ENCODE measurements at regions not wholly inside any gene's neighbourhood (a gene's known extent, or its start where the extent isn't known, plus 50 kb on each side); places are given as distances from the start of the nearest gene placed in this dataset.
"Not testable (repeated sequence)": the region's sequence is repeated elsewhere in the genome, so short reads cannot be mapped to it uniquely, and the experiment has no call there.

- DNase-seq = no peak
Measured at GRCh38 chr2:129188451-129188850, 791.0 kb upstream of the RAB6C start.

DNA sequence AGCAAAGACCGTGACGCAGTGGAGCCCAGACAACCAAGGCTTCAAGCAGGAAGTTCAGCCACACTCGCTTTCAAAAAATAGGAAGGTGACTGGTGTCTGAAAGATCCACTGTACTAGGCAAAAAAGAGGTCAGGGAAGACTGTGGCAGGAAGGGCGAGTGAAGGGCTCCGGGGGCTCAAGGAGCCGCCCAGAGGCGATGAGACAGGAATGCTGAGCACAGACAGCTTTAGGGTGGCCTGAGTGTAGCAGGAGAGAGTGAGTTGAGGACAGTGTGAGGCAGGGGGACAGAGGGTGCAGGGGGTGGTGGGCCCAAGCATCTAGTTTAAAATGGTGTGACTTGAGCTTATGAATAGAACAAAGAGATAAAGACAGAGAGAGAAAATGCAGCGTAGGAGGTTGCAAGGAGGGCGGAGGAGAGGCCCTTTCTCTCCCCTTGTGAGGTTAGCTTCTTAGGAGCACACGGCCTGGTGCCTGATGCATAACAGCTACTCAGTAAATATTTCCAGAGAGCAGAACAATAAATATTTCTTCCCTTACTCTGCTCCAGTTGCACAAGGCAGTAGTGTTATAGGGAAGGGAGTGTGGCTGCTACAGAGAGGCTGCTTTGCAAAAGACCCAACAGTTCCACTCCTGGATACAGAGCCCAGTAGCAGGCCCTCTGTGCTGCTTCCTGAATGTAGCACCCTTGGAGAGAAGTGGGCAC is 789.7 kb upstream of the RAB6C start:
- DNase-seq = no peak

GRCh38 chr2:129190494-129190893 is 789.0 kb upstream of the RAB6C start:
- DNase-seq = no peak

- no peak for DNase-seq
Measured at GRCh38 chr2:129191530-129191929, 787.9 kb upstream of the RAB6C start.

DNA sequence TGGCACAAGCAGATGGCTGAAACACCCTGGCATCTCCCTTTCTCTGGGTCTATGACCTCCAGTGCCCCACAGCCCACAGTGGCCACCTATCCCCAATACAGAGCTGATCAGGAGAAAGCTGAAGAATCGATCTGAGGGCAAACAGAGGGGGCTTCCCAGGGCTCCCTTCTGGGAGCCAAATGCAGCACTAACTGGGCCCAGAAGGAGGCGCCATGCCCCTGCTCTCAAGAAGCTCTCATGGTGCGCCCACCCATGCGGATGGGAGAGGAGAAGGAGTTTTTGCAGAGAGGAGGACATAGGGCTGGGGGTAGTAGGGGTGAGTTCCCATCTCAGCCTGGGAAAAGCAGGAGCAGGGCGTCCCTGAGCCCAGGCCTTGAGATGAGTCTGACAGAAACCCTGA is 787.3 kb upstream of the RAB6C start:
- DNase-seq = no peak

DNA sequence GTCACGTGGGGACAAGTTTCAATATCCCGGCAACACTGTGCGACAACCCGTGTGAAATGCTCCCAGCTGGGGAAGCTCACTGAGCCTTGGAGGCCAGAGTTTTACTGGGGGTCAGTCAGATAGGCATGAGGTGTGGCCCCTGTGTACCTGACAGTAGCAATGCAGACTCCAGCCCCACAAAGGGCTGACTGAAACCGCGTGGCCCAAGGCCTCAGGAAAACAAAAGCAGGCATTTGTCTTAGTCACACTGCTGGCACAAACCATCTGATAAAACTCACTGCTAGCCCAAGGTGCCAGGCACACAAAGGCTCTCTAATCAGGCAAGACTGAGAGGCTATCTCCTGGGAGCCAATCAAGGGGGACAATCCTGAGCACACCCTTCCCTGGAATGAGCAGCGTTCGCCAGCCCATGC is 786.6 kb upstream of the RAB6C start:
- DNase-seq = no peak

GRCh38 chr2:129193961-129194360 is 785.5 kb upstream of the RAB6C start:
- no peak for DNase-seq

DNA sequence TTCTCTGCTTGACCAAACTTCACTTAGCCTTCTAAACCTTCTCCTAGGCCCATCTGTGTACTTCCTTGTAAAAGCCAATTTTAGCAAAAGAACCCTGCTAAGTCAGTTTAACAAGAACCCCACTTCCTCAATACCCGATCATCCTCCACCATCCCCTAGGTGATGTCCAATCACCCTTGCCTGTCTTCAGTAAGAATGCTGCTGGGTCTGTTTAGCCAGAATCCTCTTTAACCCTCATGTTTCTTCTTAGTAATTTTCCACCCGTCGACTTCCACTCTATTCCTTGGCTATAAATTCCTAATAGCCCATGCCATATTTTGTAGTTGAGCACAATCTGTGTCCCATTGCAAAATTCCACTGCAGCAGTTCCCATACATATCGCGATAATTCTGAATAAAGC is 780.0 kb upstream of the RAB6C start:
- no peak for DNase-seq

- no peak for DNase-seq
Measured at GRCh38 chr2:129201696-129202095, 777.8 kb upstream of the RAB6C start.

GRCh38 chr2:129203331-129203730 is 776.1 kb upstream of the RAB6C start:
- no peak for DNase-seq

GRCh38 chr2:129204581-129204980 is 774.9 kb upstream of the RAB6C start:
- DNase-seq = not testable (repeated sequence)

GRCh38 chr2:129205176-129205575 is 774.3 kb upstream of the RAB6C start:
- DNase-seq = no peak

DNA sequence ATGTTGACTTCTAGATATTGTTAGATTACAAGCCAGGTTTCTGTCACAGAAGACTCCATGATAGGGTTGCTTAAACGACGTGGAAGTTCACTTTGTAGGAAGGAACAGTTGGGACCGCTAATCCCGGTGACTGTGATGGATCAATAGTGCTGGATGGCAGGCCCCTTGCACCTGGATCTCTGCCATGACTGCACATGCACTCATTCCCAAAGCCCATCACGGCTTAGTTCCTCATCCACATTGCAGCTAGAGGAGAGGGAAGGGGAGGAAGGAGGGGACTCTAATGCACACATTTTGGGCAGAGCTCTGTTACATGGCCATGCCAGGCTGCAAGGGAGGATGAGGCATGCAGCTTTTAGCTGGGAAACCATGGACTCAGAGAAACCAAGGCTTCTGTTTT is 773.7 kb upstream of the RAB6C start:
- no peak for DNase-seq

- no peak for DNase-seq
Measured at GRCh38 chr2:129212299-129212958, 767.0 kb upstream of the RAB6C start.

DNA sequence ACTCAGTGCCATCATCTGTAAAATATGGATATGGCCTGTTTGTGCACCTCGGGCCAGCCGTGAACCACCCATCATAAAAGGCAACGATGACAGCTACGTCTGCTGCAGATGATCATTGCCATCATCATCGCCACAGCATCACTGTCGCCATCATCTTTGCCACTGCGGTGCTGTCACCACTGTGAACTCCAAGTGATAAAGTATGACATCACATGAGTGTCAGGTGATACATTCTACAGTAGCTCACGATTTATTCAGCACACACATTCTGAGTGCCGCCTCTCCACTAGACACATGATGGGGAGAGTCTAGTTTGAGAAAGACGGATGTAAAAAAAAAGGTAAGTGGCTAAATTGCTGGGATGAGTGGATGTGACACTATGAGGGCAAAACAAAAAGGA is 755.4 kb upstream of the RAB6C start:
- DNase-seq = no peak

GRCh38 chr2:129224486-129224885 is 755.0 kb upstream of the RAB6C start:
- no peak for DNase-seq

DNA sequence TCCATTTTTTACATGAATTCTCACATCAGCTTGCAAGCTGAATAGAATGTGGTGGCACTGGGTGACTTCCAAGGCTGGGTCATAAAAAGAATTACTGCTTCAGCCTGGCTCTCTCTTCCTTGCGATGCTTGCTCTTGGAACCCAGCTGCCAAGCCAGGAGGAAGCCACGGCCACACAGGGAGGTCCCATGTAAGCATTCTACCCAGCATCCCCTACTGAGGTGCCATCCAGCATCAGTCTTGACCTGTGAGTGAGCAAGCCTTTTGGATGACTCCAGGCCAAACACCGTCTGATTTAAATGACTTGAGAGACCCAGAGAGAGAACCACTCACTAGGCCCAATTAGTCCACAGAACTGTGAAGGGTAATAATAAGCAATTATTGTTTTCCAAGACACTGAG is 750.3 kb upstream of the RAB6C start:
- DNase-seq = no peak

GRCh38 chr2:129229830-129230441 is 749.5 kb upstream of the RAB6C start:
- DNase-seq = no peak

DNA sequence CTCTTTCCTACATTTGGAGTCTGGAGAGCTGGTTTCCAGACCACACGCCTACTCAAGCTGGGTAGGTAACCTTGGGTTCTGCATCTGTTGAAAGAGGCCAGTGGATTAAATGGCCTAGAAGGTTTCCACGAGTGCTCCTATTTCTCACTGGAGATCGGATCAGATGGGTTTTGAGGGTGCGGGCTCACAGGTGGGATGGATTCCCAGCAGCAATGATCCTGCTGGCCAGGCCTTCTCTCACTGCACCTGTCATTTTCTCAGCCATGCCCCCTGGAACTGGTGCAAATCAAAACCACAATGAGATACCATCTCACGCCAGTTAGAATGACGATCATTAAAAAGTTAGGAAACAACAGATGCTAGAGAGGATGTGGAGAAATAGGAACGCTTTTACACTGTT is 747.5 kb upstream of the RAB6C start:
- DNase-seq = no peak

DNA sequence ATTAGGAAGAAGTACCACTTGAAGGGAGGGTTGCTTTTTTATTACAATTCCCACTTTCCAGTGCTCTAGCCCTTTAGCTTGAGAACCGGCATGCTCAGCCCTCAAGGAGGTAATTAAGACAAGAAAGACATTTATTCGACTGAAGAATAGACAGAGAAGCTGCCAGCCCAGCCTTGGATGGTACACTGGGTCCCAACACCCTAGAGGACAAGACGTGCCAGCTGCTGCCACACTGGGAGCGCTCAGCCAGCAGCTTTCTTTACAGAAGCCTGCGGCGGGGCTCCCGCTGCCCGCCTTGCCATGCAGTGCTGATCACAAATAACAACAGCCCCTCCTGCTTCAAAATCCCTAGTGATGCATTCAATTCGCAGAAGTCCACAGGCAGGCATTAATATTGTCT is 746.3 kb upstream of the RAB6C start:
- no peak for DNase-seq

DNA sequence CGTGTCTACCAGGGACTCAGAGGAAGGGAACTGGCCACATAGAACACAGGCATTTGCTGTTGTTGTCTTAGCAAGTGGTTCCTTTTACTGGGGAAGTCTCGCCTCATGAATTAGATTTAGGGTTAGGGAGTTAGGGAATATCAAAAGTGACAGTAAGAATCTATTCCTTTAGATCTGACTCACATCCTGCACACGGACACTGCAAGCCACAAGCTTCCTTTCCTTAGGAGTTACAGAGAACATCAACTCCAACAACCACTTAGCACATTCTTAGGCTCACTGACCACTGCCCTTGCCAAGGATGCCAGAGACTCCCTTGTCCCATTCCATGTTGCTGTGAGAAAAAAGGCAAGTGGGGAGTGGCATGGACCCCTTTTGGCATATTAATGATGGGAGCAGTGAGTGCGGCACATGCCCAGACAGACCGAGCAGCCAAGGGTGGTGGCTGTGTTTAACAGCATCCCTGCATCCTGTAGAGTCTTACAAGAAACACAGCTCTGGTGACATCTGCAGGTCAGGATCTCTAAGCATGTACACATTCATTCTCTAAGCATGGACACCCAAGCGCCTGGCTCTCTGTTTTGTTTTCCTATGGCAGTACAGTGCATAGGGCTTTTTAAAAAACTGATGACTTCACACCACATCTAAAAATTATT is 745.6 kb upstream of the RAB6C start:
- no peak for DNase-seq

DNA sequence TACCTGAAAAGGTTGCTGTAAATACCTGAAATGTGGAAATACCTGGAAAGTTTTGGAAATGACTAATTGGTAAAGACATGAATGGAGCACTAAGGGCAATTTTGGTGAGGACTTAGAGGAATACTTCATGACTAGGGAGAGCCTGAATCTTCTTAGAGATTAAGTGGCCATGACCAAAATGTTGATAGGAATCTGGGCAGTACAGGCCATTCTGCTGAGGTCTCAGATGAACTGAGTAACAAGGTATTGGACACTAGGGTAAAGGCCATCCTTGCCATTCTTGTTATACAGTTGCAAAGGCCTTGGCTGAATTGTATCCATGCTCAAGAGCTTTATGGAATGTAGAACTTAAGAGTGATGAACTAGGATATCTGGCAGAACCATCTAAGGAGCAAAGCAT is 742.9 kb upstream of the RAB6C start:
- no peak for DNase-seq

DNA sequence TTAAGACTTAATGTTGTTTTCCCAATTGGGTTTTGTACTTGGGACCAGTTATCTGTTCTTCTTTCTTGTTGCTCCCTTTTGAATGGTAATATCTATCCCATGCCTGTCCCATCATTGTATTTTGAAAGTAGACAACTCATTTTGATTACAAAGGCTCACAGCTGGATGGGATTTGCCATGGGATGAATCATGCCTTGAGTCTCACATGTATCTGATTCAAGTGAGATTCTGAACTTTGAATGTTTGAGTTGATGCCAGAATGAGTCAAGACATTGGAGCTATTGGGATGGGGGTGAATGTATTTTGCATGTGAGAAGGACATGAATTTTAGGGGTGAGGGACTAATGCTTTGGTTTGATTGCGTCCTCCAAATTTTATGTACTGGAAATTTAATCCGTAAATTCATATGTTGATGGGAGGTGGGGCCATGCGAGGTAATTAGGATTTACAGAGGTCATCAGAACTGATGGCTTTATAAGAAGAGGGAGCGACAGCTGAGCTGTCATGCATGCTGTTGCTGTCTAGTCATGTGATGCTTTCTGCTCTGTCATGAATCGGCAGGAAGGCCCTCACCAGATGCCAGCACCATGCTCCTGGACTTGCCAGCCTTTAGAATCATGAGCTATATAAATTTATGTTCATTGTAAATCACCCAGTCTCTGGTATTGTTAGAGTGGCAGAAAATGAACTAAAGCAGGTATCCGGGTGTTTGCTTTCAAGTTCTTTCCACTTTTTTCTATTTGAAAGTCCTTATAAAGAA is 741.3 kb upstream of the RAB6C start:
- no peak for DNase-seq

Data from stimulated activated CD4-positive, alpha-beta T cell treated with anti-CD3 and anti-CD28 coated beads, Interleukin-2, amount 100 ng/mL, for 24 hours (primary cell).